Epidermal melanocyte (primary cell): ENCODE measurements at regions not wholly inside any gene's neighbourhood (a gene's known extent, or its start where the extent isn't known, plus 50 kb on each side); places are given as distances from the start of the nearest gene placed in this dataset.
"Not testable (repeated sequence)": the region's sequence is repeated elsewhere in the genome, so short reads cannot be mapped to it uniquely, and the experiment has no call there.

Experiments
- DNase-seq: peaks from one replicate; pipeline ENCODE4 v3.0.0; 2011; ENCODE audit warnings: low spot score; ENCODE audit not compliant: insufficient read length

DNA sequence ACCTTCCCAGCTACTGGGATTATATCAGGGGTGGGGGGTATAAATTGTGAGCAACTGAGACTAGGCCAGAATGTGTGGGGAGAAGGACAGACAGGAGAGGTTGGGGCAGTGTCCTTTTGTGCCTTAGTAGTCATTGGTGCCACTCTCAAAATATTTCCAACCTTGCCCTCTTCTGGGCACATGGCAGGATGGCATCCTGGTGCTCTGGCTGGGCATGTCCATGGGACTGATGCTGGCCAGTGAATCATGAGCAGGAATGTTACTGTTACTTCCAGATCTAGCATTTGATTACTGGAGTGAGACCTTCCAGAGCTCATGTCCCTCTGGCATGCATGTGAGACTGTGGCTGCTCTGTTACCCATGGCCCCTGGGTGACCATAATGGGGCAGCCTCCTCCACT is 151.2 kb downstream of the MATN1 start:
- no peak for DNase-seq

DNA sequence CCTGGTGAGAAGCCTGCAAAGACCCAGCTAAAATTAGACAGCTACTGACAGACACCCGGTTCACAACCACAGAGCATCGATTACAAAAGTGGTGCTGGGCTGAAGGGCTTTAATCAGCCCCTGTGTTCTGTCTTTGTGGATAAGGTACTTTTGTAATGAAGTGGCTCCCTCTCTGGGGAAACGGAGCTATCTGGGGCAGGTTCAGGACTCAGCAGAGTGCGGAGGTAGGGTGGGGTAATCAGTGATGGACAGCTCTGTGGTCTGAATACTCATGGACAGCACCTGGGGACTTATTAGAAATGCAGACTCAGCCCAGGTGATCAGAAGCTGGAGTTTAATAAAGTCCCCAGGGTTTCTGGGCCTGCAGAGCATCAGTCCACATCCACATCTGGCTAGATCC is 152.0 kb downstream of the MATN1 start:
- DNase-seq, result no peak

DNA sequence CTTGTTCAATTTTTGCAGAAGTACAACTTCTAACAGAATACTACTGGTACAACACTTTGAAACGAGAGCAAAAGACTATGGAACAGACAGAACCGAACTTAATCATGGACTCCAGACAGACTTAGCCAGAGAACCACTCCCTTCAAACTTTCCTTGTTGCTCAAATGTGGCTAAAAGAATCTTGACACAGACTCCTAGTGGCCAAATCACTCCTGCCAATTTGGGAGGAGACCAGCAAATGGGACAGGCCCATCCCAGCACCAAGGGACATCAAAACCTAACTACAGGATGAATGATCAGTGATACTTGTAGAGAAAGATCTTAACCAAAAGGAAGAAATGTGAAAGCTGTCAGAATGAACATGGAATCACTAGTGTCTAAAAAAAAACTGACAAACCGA is 154.0 kb downstream of the MATN1 start:
- no peak for DNase-seq

DNA sequence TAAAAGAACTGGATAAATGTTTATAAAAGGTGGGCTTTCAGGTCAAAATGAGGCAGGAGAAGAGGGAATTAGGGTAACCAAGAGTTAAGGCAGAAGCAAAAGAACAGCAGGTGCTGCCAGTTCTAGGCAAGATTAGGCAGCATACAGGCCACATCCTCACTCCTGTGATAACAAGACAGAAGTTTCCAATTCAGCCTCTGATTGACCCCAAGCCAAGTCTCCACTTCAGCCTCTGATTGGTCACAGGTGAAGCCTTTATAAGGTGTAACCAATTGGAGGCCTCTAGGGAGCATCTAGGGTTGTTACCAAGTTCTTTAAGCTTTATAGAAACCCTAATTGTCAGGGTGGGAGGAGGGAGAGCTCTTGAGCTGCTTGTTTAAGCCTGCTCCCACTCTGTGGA is 160.8 kb downstream of the MATN1 start:
- DNase-seq, result no peak

DNA sequence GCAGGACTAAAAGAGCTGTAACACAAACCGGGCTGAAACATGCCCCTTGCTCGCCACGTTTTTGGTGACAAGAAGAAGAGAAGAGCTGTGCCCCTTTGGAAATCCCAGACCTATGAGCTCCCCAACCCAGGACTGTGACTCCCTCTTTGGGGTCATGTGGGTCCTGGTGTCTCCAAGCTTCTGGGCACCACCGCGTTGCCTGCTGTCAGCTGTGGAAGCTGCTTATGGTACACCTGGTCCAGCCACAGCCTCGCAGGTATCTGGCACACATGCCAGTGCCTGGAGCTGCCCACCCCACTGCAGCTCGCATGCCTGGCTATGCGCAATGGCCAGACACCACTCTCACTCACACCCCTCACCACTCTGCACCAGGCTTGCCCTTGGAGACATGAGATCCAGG is 171.8 kb downstream of the MATN1 start:
- no peak for DNase-seq

DNA sequence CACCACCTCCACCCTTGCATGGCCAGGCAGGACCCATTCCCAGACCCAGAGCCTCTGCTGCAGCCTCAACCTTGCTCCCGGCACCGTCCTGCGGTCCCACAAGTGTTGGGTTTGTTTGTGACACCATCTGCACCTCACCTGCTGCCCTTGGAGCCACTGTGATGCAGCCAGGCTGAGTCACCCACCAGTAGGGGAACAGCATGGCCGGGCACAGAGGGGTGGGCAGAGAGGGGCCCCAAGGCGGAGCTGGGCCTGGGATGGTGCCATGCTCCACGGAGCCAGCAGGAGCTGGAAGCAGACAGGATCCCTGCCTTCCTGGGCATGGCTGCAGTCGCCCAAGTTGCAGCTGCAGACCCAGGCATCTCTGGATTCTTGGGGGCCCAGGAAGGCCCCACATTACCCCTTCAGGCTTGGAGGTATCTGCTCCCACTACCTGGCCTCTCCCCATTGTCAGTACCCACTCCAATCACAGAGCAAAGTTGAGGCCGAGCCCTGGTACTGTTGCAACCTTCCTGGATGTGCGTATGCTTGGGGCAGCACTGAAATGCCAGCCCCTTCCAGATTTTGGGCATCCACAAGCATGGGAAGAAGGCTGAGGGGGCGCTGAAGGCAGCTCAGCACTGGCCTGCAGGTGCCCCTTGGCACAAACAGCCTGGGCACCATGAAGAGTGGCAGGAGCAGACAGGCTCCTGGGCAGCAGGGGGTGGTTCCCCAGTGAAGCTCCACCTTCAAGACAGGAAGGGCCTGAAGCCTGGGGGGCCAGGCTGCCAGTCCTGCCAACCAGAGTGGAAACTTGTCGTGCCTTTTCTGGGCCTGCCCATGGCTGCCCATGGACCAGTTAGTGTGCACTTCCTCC is 172.8 kb downstream of the MATN1 start:
- no peak for DNase-seq

DNA sequence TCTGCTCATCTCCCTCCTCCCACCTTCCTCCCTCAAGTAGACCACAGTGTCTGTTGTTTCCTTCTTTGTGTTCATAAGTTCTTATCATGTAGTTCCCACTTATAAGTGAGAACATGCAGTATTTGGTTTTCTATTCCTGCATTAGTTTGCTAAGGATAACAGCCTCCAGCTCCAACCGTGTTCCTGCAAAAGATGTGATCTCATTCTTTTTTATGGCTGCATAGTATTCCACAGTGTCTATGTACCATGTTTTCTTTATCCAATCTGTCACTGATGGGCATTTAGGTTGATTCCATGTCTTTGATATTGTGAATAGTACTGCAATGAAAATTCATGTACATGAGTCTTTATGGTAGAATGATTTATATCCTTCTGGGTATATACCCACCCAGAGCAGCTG is 173.5 kb downstream of the MATN1 start:
- not testable (repeated sequence) for DNase-seq

DNA sequence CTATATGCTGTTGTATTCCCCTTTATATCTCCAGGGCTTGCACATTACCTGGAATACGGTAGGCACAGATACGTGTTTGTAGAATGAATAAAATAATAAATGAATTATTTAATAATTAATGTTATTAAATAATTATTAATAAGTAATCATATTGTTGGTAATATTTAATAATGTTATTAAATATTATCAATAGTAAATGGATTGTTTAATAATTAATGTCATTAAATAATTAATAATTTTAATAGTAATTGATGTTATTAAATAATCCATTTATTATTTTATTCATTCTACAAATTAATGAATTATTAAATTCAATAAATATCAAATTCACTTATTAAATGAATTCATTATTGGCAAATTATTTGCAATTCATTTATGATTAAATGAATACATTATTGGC is 175.1 kb downstream of the MATN1 start:
- DNase-seq, result no peak

DNA sequence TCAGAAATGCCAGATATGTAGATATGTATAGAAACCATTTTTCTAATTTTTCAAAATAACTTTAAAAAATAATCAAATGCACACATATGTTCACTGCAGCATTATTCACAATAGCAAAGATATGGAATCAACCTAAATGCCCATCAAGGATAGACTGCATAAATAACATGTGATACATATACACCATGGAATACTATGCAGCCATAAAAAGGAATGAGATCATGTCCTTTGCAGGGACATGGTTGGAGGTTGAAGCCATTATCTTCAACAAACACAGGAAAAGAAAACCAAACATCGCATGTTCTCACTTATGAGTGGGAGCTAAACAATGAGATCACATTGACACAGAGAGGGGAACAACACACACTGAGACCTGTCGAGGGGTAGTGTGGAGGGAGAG is 176.1 kb downstream of the MATN1 start:
- not testable (repeated sequence) for DNase-seq

DNA sequence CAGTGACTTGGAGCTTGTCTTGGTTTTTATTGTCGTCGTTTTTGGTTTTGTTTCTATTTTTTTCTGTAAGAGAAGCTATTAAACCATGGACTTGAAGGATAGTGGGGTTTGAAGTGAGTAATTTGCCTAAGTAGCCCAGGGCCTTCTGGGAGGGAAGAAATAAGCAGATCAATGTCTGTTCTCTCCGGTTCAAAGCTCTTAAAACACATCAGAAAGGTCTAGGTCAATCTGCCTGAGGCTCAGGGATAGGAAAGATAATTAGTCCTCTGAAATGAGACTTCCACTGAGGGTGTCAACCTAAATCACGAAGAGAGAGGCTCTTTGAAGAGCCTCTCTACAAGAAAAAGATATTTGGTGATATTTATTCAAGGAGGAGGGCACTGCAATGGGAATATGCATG is 178.0 kb downstream of the MATN1 start:
- DNase-seq, result no peak

DNA sequence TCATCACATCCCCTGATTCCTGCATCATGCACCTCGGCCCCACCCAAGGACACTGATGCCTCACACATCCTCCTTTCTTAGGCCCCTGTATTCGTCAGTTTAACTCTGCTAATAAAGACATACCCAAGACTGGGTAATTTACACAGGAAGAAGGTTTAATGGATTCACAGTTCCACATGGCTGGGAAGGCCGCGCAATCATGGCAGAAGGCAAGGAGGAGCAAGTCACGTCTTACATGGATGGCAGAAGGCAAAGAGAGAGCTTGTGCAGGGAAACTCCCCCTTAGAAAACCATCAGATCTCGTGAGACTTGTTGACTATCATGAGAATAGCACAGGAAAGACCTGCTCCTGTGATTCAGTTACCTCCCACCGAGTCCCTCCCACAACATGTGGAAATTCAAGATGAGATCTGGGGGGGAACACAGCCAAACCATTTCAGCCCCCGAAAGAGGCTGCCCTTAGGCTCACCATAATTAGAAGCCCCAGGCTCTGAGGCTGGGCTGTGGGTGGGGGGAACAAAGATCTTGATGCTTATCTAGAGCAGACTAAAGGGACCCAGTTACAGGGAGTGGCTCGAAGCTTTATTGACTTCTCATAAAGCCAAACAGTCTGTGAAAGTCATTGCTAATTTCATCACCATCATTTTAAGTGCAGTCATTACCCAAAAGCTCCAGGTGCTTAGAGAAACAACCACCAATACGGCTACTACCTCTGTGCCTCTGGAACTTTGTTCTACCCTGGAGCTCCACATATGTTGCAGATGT is 181.5 kb downstream of the MATN1 start:
- DNase-seq, result no peak

DNA sequence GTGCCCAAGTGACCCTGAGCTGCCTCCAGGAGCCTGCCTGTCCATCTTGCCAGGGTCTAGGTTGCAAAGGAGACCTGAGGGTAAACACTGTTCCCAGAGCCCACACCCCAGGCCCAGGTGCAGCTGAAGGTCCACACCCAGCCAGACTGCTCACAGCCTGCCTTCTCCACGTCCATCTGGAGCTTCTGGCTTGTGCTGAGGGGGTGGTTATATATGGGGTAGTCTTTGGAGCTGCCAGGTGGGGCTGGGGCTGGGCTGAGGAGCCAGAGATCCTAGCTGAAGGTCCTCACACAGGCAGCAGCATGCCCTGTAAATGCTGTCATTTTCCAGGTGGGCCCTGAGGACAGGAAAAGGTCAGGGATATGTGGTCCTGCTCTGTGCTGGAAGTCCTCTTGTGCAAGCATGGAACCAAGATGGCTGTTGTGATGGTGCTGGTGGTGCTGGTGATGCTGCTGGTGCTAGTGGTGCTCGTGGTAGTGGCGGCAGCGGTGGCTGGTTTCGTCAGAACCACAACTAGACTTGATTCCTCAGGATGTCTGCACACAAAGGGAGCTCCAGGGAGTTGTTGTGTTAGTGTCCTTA is 182.7 kb downstream of the MATN1 start:
- DNase-seq, result no peak

DNA sequence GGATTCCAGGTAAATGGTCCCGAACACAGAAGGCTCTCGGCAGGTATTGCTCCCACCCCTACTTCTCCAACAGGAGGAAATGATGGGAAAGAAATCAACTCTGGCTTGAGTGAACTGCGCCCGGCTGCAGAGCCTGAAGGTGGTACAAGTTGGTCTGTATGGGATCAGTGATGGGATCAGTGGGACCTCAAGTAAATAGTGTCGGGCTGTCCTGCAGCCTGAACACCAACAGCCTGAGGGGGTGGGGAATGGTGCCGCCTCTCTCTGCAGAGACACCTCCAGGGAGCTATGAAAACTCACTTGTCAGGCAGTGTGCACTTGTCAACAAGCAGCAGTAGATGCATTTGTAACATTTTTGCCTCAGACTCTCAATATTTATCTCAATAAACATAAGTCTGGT is 183.5 kb downstream of the MATN1 start:
- DNase-seq, result no peak

DNA sequence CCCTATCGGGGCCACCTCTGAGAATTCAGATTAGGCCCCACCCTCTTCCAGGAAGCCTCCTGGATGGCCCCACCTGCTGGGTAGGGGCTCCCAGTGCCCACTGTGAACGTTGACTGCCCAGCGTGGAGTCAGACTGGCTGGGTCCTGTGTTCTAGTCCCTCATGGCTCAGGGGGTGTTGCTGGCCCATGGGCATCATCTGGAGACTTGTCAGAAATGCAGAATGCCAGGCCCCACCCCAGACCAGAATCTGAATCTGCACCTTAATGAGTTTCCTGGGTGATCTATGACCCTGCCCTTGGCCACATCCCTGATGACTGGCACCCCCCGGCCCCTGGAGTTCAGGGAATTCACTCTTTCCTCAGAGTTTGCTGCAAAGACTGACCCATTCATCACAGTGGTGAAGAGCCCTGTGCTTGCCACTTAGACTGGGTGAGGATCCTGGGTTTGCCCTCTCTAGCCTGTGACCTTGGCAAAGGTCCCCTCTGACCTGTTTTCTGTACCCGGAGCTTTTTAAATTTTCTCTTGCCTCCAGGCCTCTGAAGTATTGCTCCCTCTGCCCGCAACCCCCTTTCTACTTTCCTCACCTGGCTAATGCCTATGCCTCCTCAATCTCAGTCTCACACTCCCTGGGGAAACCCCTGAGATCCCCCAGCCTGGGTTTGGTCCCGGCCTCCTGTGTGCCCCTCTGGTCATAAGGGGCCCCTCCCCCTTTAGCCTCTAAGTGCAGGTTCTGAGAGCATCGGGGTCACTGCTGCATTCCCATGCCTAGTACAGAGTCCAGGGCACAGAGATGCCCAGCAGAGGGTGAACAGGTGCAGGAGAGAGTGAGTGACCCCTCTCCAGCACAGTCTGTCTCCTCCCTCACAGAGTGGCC is 184.2 kb downstream of the MATN1 start:
- DNase-seq, result no peak

DNA sequence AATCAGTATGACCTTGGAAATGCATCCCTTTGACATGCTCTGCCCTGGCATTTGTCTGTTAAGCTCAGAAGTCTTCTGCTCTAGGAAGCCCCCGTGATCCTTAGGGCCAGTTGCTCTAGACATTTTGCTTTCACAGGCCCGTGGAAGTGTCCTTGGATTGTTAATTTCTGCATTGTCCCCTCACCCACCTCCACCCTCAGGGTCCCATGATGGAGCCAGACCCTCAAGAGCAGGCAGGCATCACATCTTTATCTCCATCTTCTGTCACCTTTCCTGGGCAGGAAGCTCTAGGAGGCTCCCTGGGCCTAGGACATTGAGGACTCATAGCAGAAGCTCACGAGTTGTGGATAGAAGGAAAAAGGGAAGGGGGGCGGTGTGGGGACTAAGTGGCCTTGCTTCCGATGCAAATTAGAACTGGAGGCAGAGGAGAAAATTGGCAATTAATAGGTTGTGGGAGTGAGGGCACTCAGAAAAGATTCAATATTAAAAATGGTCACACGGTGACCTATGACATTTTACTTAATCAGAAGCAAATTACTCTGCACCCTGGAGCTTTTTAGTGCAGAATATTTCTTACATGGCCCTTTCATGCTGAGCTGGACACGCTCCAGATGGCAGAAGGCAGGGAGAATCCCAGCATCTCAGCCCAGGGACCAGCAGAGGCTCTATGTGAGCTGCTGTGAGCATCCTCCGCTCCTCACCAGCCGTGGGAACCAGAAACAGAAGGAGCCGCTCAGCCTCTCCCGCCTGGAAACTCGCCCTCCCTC is 185.0 kb downstream of the MATN1 start:
- no peak for DNase-seq

DNA sequence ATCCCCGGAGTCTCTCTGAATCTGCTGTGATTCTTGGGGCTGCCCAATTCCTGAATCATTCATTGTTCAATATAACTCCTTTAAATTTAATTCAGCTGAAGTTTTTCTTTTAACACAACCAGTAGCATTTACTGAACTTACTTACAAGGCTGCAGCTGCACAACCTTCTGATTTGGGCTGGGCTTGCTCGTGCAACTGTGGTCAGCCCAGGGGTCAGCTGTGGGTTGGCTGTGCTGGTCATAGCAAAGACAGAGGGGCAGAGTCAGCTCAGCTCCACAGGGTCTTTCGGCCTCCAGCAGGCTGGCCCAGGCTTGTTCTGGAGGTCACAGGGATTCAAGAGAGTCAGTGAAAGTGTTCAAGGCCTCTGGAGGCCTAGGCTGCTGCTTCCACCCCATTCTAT is 186.1 kb downstream of the MATN1 start:
- DNase-seq, result no peak

DNA sequence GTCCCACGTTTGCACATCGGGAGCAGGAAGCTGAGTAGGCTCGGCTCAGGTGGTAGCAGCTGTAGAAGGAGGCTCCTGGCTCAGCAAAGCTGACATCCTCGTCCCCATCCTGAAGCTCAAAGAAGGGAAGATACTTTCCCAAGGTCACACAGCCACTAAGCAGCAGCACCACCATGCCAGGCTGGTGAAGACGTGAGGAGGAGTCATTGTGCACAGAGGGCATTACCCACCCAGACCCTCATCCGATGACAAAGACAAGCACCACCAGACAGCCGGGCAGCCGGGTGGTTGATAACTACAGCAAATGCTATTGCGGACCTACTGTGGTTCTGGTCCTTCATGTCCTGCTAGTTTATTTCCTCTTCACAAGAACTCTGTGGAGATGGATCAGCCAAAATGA is 186.9 kb downstream of the MATN1 start:
- DNase-seq, result no peak

DNA sequence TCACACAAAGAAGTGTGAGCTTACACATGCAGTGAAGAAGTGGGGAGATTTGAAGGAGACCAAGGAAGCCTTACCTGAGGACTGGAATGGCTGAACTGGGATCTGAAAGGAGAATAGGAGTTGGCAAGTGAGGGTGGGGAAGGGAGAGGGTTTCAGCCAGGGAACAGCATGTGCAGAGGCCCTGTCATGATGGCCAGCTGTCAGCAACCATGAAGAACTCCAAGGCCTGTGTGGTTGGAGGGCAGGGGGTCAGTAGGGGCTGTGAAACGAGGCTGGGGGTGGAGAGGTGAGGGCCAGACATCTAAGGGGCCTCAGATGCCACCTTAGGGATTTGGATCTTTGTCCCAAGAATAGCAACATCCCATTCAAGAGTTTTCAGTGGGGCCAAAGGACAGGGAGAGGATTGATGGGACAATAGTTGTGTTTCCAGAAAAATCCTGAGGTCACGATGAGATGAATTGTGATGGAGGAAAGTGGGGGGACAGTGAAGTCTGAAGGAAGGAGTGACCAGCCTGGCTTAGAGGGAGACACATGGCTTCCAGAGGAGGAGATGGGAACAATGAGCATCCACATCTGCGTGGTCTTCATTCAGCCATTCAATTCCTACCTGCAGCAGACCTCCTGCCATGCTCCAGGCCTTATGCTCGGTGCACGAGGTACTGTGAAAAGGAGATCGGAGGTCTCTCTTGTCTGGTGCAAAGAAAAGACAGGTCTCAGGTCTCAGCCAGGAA is 187.6 kb downstream of the MATN1 start:
- no peak for DNase-seq

DNA sequence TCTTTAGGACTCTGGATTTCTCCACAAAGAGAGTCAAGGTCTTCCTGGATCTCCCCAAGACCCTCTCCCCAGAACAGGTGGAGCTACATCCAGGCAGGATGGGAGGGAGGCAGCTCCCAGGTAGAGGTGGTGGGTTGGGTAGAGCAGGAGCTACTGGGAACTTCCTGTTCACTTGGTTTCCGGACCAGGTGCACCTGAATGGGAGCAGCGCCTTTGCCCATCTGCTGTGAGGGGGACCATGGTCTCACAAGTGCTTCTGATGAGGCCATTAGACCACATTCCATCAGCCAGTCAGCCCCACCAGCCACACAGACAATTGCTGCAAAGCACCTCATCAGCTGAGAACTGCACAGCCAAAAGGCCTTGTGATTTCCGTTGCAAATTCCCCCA is 188.8 kb downstream of the MATN1 start:
- no peak for DNase-seq
